ENCODE measurements at regions not wholly inside any gene's neighbourhood (a gene's known extent, or its start where the extent isn't known, plus 50 kb on each side); places are given as distances from the start of the nearest gene placed in this dataset.

- no peak for TF ChIP-seq CTCF (IDR thresholded peaks at IDR 0.05; ENCODE audit: insufficient read depth, low read length, poor library complexity, severe bottlenecking)
- no peak for TF ChIP-seq EZH2phosphoT487 (conservative IDR thresholded peaks at IDR 0.05; ENCODE audit: low read length)
Observed at GRCh38 chr4:56212774-56213173, 174.5 kb downstream of the AASDH start.
